Activated T-helper 17 cell treated with anti-CD3 and anti-CD28 coated beads, Interleukin-2, amount 50 U/mL, for 72 hours (primary cell): ENCODE measurements at regions not wholly inside any gene's neighbourhood (a gene's known extent, or its start where the extent isn't known, plus 50 kb on each side); places are given as distances from the start of the nearest gene placed in this dataset.
"Not testable (repeated sequence)": the region's sequence is repeated elsewhere in the genome, so short reads cannot be mapped to it uniquely, and the experiment has no call there.

Experiments used
- ATAC-seq: fragments of 150-1000 bp; cut with Tn5 transposase; replicated peaks from 2 replicates; pipeline ENCODE4 v1.10.0; 2021; ENCODE audit warnings: mild to moderate bottlenecking, moderate library complexity
- H3K27ac Mint-ChIP-seq: one replicate; pipeline ENCODE4 v1.8.0; 2022; ENCODE audit warnings: mixed read lengths
- H3K27me3 Mint-ChIP-seq: one replicate; pipeline ENCODE4 v1.8.0; 2022; ENCODE audit warnings: mixed read lengths
- H3K36me3 Mint-ChIP-seq: one replicate; pipeline ENCODE4 v1.8.0; 2022; ENCODE audit warnings: low read depth, mild to moderate bottlenecking, mixed read lengths
- H3K4me1 Mint-ChIP-seq: one replicate; pipeline ENCODE4 v1.8.0; 2022; ENCODE audit warnings: mixed read lengths
- H3K4me3 Mint-ChIP-seq: one replicate; pipeline ENCODE4 v1.8.0; 2022; ENCODE audit warnings: mild to moderate bottlenecking, mixed read lengths
- H3K9me3 Mint-ChIP-seq: one replicate; pipeline ENCODE4 v1.8.0; 2022; ENCODE audit warnings: mixed read lengths

DNA sequence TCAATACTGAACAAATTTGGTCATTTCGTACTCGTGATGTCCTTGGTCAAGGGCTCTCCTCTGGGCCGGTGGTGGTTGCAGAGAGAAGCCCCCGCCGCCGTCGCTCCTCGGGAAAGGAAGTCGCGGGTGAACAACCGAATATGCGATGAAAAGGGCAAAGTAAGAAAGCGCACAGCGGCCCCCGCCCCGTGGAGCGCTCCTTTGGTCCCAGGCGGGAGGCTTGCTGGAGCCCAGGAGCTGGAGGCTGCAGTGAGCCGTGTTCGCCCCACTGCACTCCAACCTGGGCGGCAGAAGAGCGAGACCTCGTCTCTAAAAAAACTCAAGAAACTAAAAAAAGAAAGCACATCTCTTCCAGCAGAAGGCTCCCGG, 108.4 kb upstream of the LARP1 start:
- H3K9me3 Mint-ChIP-seq, result peaks cover 9% of the 10 kb centered on the region
- ATAC-seq, result peak; percentile 23
- H3K4me1 Mint-ChIP-seq, result no peaks in the 10 kb centered on the region
- H3K36me3 Mint-ChIP-seq, result no peaks in the 10 kb centered on the region
- peaks cover 20% of the 10 kb centered on the region for H3K27me3 Mint-ChIP-seq
- no peak overlapping the region for H3K27ac Mint-ChIP-seq
- peak overlapping the region; percentile 66 for H3K4me3 Mint-ChIP-seq

DNA sequence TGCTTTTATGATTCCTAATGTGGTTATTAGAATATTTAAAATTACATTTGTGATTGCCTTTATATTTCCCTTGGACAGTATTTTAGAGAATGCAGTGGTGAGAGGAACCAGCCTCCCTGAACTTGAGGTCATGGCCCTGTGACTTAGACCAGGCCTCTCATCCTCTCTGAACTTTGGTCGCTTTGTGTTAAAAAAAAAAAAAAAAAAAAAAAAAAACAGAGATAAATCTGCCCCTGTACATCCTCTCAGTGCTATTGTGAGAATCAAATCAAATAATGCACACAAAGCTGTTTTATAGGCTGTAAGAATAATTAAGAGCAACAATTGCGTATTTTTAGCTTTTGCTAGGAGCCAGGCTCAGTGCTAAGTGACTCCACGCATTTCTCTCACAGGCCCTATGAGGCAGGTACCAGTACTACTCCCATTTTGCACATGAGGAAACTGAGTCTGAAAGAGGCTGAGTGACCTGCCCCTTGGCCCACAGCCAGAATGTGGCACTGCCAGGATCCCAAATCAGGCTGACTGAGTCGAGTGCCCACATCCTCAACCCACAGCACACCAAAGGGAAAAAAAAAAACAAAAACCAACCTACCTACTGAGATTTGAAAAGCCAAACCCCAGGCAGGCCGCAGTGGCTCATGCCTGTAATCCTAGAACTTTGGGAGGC, 110.3 kb upstream of the LARP1 start:
- H3K36me3 Mint-ChIP-seq, result no peaks in the 10 kb centered on the region
- H3K27me3 Mint-ChIP-seq, result peaks cover 20% of the 10 kb centered on the region
- no peak for ATAC-seq
- no peaks in the 10 kb centered on the region for H3K4me1 Mint-ChIP-seq
- no peak overlapping the region for H3K4me3 Mint-ChIP-seq
- peaks cover 9% of the 10 kb centered on the region for H3K9me3 Mint-ChIP-seq
- no peak overlapping the region for H3K27ac Mint-ChIP-seq

DNA sequence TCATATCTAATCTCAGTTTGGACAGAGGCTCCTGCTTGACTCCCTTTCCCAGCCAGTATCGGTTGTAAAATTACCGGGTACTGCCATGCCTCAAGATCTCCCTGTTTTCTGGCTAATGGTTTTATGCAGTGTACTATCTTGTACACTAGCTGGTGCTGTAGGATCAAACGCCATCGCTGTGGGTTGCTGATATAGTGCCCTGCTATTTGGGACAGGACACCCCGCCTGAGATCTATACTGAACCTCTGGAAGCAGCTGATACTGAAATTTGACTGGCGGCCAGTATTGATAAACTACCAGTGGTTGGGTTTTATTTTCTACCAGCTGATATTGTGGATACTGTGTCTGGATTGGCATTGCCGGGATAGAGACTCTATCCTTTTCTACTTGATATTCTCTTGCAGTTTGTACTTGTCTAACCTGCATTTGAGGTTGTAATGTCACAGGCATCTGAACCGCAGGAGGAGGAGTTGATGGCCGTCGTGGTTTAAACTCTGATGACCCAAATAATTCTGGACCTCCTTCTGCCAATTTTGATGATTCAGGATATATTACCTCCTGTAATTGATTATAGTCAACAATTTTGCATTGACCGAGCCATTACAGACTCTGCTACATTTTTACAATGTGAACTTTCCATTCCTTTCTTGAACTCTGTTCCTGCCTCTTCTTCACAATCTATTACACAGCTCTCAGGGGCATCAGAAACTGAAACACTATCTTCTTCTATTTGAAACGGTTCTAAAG, 112.5 kb upstream of the LARP1 start:
- Mint-ChIP-seq H3K9me3 (peaks cover 9% of the 10 kb centered on the region), H3K27ac (no peak overlapping the region), H3K36me3 (no peaks in the 10 kb centered on the region), H3K27me3 (peaks cover 13% of the 10 kb centered on the region), H3K4me1 (no peaks in the 10 kb centered on the region), H3K4me3 (no peak overlapping the region)
- no peak for ATAC-seq

DNA sequence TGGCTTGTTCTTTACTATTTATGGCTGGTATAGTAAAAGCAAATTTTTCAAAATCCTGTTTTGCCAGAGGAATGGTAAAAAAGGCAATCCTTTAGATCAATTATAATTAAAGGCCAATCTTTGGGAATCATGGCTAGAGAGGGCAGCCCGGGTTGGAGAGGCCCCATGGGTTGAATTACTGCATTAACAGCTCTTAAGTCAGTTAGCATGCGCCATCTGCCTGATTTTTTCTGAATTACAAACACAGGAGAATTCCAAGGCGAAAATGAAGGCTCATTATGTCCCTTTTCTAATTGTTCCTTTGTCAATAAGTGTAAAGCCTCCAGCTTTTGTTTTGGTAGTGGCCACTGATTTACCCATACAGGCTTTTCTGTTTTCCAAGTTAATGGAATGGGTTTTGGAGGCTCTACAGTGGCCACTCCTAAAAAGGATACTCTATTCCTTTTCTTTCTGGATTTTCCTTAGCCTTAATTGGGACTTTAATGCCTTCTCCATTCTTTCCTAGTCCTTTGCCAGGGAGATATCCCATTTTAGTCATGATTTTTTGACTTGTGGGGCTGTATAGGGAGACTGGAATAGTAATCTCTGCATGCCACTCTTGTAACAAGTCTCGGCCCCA, 114.9 kb upstream of the LARP1 start:
- not testable (repeated sequence) for ATAC-seq, H3K4me3 Mint-ChIP-seq, H3K4me1 Mint-ChIP-seq, H3K27me3 Mint-ChIP-seq, H3K9me3 Mint-ChIP-seq, H3K36me3 Mint-ChIP-seq, H3K27ac Mint-ChIP-seq

DNA sequence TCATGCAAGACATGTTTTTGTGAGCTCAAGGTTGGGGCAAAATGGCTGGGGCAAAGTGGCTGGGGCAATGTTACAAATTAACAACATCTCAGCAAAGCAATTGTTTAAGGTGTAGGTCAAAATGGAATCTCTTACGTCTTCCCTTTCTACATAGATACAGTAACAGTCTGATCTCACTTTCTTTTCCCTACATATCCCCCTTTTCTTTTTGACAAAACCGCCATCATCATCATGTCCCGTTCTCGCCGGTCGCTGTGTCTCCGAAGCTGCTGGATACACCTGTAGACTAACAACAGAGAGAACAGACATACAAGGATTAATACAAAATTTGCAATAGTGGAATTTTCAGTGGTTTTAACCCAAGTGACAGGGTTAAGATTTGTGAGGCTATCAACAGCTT, 118.4 kb upstream of the LARP1 start:
- H3K9me3 Mint-ChIP-seq, H3K27me3 Mint-ChIP-seq, H3K27ac Mint-ChIP-seq, ATAC-seq, H3K4me3 Mint-ChIP-seq, H3K36me3 Mint-ChIP-seq, H3K4me1 Mint-ChIP-seq: not testable (repeated sequence)

DNA sequence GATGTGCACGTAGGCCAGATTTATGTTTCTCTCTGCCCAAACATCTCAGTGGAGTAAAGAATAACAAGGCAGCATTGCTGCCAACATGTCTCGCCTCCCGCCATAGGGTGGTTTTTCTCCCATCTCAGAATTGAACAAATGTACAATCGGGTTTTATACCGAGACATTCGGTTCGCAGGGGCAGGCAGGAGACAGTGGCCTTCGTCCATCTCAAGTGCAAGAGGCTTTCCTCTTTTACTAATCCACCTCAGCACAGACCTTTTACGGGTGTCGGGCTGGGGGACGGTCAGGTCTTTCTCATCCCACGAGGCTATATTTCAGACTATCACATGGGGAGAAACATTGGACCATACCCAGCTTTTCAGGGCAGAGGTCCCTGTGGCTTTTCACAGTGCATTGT, 118.9 kb upstream of the LARP1 start:
- not testable (repeated sequence) for H3K4me1 Mint-ChIP-seq, H3K27me3 Mint-ChIP-seq, H3K36me3 Mint-ChIP-seq, ATAC-seq, H3K27ac Mint-ChIP-seq, H3K4me3 Mint-ChIP-seq, H3K9me3 Mint-ChIP-seq

DNA sequence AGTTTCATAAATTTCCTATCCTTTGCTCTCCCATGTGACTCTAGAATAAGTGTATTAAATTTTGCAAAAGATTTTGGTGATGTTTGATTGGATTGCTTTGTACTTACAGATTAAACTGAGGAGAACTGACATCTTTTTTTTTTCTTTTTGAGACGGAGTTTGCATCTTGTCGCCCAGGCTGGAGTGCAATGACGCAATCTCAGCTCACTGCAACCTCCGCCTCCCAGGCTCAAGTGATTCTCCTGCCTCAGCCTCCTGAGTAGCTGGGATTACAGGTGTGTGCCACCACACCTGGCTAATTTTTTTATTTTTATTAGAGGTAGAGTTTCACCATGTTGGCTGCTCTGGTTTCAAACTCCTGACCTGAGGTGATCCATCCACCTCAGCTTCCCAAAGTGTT, 121.4 kb upstream of the LARP1 start:
- not testable (repeated sequence) for H3K27me3 Mint-ChIP-seq, H3K9me3 Mint-ChIP-seq, H3K4me3 Mint-ChIP-seq, H3K36me3 Mint-ChIP-seq, H3K27ac Mint-ChIP-seq, H3K4me1 Mint-ChIP-seq, ATAC-seq

DNA sequence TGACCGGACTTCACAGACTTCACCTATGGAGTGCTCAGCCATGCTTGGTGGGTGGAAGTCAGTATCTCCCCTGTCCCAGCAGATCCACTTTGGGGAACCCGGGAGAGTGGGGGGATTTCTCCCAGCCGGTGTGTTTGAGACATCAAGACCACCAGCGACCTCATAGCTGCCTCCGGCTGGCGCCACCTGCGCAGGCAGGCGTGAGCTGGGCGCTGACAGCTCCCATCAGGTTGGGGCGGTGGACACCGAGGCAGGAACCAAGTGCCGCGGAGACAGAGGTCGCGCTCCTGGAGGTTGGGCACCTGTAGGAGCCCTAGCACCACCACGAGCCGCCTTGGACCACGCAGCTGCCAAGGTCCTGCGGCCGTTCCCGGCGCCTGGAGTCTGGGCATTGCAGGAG, 124.0 kb upstream of the LARP1 start:
- no peak overlapping the region for H3K4me3 Mint-ChIP-seq
- no peaks in the 10 kb centered on the region for H3K36me3 Mint-ChIP-seq
- ATAC-seq, result no peak
- H3K9me3 Mint-ChIP-seq, result no peaks in the 10 kb centered on the region
- no peak overlapping the region for H3K27ac Mint-ChIP-seq
- H3K4me1 Mint-ChIP-seq, result no peaks in the 10 kb centered on the region
- no peaks in the 10 kb centered on the region for H3K27me3 Mint-ChIP-seq

DNA sequence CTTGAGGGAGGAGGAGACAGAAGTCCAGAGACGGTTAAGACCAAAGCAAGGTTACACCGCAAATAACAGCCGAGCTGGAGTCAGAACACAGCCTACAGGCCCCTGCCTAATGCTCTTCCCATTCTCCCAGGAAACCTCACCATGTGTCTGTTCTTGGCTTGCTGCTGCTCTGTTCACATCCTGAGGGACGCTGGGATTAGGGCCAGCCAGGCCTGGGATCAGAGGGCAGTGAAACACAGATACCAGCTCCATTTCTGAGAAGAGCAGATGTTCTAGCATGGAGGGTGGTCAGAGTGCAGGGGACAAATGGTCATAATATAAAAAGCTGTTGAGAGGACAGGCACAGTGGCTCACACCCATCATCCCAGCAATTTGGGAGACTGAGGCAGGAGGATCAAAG, 124.8 kb upstream of the LARP1 start:
- Mint-ChIP-seq H3K4me3 (no peak overlapping the region), H3K27ac (no peak overlapping the region), H3K36me3 (no peaks in the 10 kb centered on the region), H3K9me3 (no peaks in the 10 kb centered on the region), H3K4me1 (no peaks in the 10 kb centered on the region), H3K27me3 (no peaks in the 10 kb centered on the region)
- ATAC-seq, result no peak

DNA sequence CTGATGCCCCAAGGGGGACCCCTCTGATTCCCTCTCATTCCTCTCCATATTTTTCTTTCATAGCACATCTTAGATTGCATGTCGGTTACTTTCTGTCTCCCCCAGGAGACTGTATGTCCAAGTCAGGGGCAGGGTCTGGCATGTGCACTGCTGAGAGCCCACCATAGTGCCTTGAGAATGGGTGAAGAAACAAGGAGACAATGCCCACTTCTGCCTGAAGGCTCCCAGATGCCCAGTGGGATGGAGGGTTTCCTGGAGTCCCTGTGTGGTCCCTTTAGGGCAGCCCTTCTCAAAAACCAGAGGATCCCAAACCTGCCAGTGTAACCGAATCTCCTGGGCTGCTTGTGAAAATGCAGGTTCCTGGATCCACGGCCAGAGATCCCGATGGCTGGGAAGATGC, 126.5 kb upstream of the LARP1 start:
- Mint-ChIP-seq H3K9me3 (no peaks in the 10 kb centered on the region), H3K27me3 (no peaks in the 10 kb centered on the region), H3K27ac (no peak overlapping the region)

DNA sequence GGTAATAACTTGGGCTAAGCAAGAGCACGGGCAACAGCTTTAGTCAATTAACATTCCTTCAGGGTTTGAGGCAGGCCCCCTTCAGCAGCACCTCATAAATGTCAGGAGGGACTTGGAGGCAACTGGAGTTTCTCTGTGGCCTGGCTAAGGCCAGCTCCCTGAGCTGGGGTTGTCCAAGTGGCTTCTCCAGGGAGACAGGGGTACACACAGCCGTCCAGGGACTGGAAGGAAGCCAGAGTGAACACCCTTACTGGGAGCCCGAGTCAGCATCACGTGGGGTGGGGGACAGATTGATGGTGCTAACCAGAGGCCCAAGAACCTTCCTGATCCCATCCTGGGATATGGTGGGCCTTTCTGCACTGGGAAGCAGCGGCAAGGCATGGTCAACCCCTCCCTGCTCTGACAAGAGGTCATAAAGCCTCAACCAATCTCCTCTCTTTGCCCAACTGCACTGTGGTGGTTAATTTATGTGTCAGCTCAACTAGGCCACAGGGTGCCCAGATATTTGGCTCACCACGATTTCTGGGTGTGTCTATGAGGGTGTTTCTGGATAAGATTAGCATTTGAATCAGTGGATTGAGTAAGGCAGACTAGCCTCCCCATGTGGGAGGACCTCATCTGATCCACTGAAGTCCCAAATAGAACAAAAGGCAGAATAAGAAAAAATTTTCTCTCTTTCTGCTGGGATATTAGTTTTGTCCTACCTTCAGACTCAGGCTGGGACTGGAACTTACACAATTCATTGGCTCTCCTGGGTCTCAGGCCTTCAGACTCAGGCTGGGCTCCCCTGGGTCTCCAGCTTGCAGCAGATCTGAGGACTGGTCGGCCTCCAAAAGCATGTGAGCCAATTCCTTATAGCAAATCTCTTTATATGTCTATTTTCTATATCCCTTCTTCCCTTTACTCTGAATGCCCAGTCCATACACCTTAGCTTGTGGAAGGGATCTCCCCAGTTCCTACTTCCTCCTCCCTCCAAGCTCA, 127.2 kb upstream of the LARP1 start:
- H3K9me3 Mint-ChIP-seq, result no peaks in the 10 kb centered on the region
- no peaks in the 10 kb centered on the region for H3K36me3 Mint-ChIP-seq
- H3K27me3 Mint-ChIP-seq, result no peaks in the 10 kb centered on the region
- no peaks in the 10 kb centered on the region for H3K4me1 Mint-ChIP-seq
- no peak overlapping the region for H3K27ac Mint-ChIP-seq
- no peak for ATAC-seq
- H3K4me3 Mint-ChIP-seq, result no peak overlapping the region

More for the DNA sequence above, 126.5 kb upstream of the LARP1 start:
- ATAC-seq, result no peak
- Mint-ChIP-seq H3K4me1 (no peaks in the 10 kb centered on the region), H3K4me3 (no peak overlapping the region), H3K36me3 (no peaks in the 10 kb centered on the region)

DNA sequence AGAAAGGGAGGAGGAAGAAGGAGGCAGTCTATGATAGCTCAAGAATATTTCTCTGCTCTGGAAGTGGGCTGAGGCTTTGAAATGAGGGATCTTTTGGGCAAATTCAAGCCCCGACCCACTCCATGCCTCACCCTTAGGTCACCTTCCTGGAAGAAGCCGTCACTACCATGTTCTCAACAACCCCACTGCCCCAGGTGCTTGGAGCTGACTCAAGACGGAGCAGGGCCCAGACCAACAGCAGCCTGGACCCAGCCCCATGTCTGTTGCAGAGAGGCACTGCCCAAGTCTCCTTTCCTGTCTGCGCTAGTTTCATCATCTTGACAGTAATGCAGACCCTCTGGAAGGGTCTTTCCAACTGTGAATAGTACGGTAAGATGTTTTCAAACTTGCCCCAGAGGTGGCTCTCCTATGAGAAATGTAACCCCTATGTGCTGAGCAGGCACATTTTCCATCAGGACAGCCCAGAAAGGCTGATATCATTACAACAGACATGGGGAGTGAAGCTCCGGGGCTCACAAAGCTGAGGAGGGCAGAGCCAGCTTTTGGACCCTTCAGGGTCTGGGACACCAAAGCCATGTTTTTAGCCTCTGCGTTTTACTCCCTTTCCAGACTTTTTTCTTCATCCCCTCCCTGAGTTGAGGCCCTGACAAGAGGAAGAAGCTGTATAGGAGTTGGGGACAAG, 128.2 kb upstream of the LARP1 start:
- H3K36me3 Mint-ChIP-seq, result no peaks in the 10 kb centered on the region
- H3K9me3 Mint-ChIP-seq, result no peaks in the 10 kb centered on the region
- H3K4me3 Mint-ChIP-seq, result no peak overlapping the region
- no peaks in the 10 kb centered on the region for H3K4me1 Mint-ChIP-seq
- H3K27me3 Mint-ChIP-seq, result no peaks in the 10 kb centered on the region
- H3K27ac Mint-ChIP-seq, result no peak overlapping the region
- ATAC-seq, result no peak

DNA sequence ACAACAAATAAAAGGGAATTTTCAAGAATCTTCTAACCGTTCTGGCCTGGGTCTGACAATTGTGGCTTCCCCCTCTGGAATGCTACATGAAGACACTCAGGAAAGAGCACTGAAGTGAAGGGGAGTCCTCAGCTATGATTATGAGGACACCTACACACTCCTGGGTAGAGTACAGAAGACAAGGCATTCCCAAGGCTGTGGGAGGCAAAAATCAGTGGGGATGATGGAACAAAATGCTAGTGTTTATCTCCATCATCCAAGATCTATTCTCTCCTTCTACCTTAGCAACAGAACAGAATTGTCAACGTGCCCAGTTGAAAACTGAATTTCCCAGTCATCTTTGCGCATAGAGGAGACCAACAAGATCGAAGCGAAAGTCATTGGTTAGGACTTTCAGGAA, 130.1 kb upstream of the LARP1 start:
- Mint-ChIP-seq H3K27ac (no peak overlapping the region), H3K36me3 (no peaks in the 10 kb centered on the region), H3K4me3 (no peak overlapping the region), H3K27me3 (no peaks in the 10 kb centered on the region), H3K4me1 (no peaks in the 10 kb centered on the region), H3K9me3 (no peaks in the 10 kb centered on the region)
- ATAC-seq, result no peak

DNA sequence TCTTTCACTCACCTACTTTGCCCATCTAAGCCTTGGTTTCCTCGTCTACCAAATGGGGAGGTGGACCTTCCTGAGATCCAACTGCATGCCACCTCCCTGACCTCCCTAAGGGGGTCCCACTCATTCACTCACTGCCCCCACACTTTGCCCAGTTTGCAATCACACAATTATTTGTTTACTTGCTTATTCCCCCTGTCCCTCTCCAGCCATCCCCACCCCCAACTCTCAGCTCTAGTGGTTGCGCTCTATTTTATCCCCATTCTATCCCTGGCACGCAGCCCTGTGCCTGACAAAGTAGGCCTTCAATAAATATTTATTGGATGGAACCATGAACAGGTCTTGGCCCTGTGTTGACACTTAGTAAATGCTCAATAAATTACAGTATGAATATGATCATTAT, 130.8 kb upstream of the LARP1 start:
- H3K27ac Mint-ChIP-seq, result no peak overlapping the region

More for the DNA sequence above, 130.8 kb upstream of the LARP1 start:
- H3K9me3 Mint-ChIP-seq, result no peaks in the 10 kb centered on the region
- no peaks in the 10 kb centered on the region for H3K4me1 Mint-ChIP-seq
- no peaks in the 10 kb centered on the region for H3K36me3 Mint-ChIP-seq
- H3K4me3 Mint-ChIP-seq, result no peak overlapping the region
- no peak for ATAC-seq
- no peaks in the 10 kb centered on the region for H3K27me3 Mint-ChIP-seq
